Activated B cell treated with CpG ODN at 0.5 μM for 24 hours (primary cell): ENCODE measurements at regions not wholly inside any gene's neighbourhood (a gene's known extent, or its start where the extent isn't known, plus 50 kb on each side); places are given as distances from the start of the nearest gene placed in this dataset.

ENCODE experiments used
- ATAC-seq: fragments of 200-7000 bp; cut with Tn5 transposase; one replicate; pipeline ENCODE4 v1.10.0; 2021; ENCODE audit warnings: low read depth, mild to moderate bottlenecking, moderate library complexity
- CTCF ChIA-PET: fragments of 350-600 bp; sonication (Branson Sonifier 250); formaldehyde crosslinking; loops from one replicate; lab custom pipeline; 2021; ENCODE audit warnings: antibody characterized with exemption; lab: Charles Lee
- POLR2A ChIA-PET: fragments of 350-600 bp; sonication (Branson Sonifier 250); formaldehyde crosslinking; loops from one replicate; lab custom pipeline; 2021; ENCODE audit warnings: antibody characterized with exemption; lab: Charles Lee
- DNase-seq: peaks from one replicate; pipeline ENCODE4 v3.0.0; 2022
- H3K27ac Mint-ChIP-seq: one replicate; pipeline ENCODE4 v1.8.0; 2020; ENCODE audit warnings: mixed read lengths
- H3K27me3 Mint-ChIP-seq: one replicate; pipeline ENCODE4 v1.8.0; 2021; ENCODE audit warnings: mixed read lengths
- H3K36me3 Mint-ChIP-seq: one replicate; pipeline ENCODE4 v1.8.0; 2021; ENCODE audit warnings: low read depth, mixed read lengths
- H3K4me1 Mint-ChIP-seq: one replicate; pipeline ENCODE4 v1.8.0; 2021; ENCODE audit warnings: mixed read lengths
- H3K4me3 Mint-ChIP-seq: one replicate; pipeline ENCODE4 v1.8.0; 2020; ENCODE audit warnings: mild to moderate bottlenecking, mixed read lengths
- H3K9me3 Mint-ChIP-seq: one replicate; pipeline ENCODE4 v1.8.0; 2020; ENCODE audit warnings: mixed read lengths
- CTCF ChIP-seq: fragments of 200-600 bp; IDR thresholded peaks from one replicate; pipeline ENCODE4 v1.8.0; 2022; ENCODE audit warnings: antibody characterized with exemption, mild to moderate bottlenecking
- intact Hi-C: fragments of 100-400 bp; cut with micrococcal nuclease; formaldehyde crosslinking; loops from one replicate; pipeline ENCODE4 v1.15.1; 2024

- DNase-seq (no peak), ATAC-seq (no peak)
- CTCF ChIA-PET = no interaction called here
- H3K9me3 Mint-ChIP-seq = no peaks in the 10 kb centered on the region
- H3K4me1 Mint-ChIP-seq = no peaks in the 10 kb centered on the region
- intact Hi-C loops = no loop called here
- no peaks in the 10 kb centered on the region for H3K27me3 Mint-ChIP-seq
- H3K27ac Mint-ChIP-seq = no peak overlapping the region
- no peak overlapping the region for H3K4me3 Mint-ChIP-seq
- TF ChIP-seq CTCF = no peak
- no peaks in the 10 kb centered on the region for H3K36me3 Mint-ChIP-seq
- POLR2A ChIA-PET = no interaction called here
Measured at GRCh38 chr15:29468899-29469298, 199.3 kb upstream of the NSMCE3 start.

GRCh38 chr15:29467091-29467490 is 197.5 kb upstream of the NSMCE3 start:
- CTCF ChIA-PET = no interaction called here
- no peak overlapping the region for H3K4me3 Mint-ChIP-seq
- no peaks in the 10 kb centered on the region for H3K36me3 Mint-ChIP-seq
- ATAC-seq (no peak), DNase-seq (no peak)
- TF ChIP-seq CTCF = no peak
- POLR2A ChIA-PET = no interaction called here
- intact Hi-C loops = no loop called here
- H3K4me1 Mint-ChIP-seq = no peaks in the 10 kb centered on the region
- no peaks in the 10 kb centered on the region for H3K27me3 Mint-ChIP-seq
- no peak overlapping the region for H3K27ac Mint-ChIP-seq
- H3K9me3 Mint-ChIP-seq = no peaks in the 10 kb centered on the region

- ChIA-PET POLR2A (no interaction called here), CTCF (no interaction called here)
- H3K4me1 Mint-ChIP-seq = no peaks in the 10 kb centered on the region
- ATAC-seq (no peak), DNase-seq (no peak)
- no peaks in the 10 kb centered on the region for H3K27me3 Mint-ChIP-seq
- H3K4me3 Mint-ChIP-seq = no peak overlapping the region
- no peaks in the 10 kb centered on the region for H3K9me3 Mint-ChIP-seq
- no peak for TF ChIP-seq CTCF
- intact Hi-C loops = no loop called here
- no peaks in the 10 kb centered on the region for H3K36me3 Mint-ChIP-seq
- no peak overlapping the region for H3K27ac Mint-ChIP-seq
Measured at GRCh38 chr15:29466292-29466691, 196.7 kb upstream of the NSMCE3 start.

GRCh38 chr15:29465816-29466215 is 196.2 kb upstream of the NSMCE3 start:
- intact Hi-C loops = no loop called here
- no peak overlapping the region for H3K4me3 Mint-ChIP-seq
- no peak overlapping the region for H3K27ac Mint-ChIP-seq
- CTCF ChIA-PET = no interaction called here
- no peaks in the 10 kb centered on the region for H3K4me1 Mint-ChIP-seq
- POLR2A ChIA-PET = no interaction called here
- ATAC-seq (no peak), DNase-seq (no peak)
- no peak for TF ChIP-seq CTCF
- H3K36me3 Mint-ChIP-seq = no peaks in the 10 kb centered on the region
- no peaks in the 10 kb centered on the region for H3K27me3 Mint-ChIP-seq
- H3K9me3 Mint-ChIP-seq = no peaks in the 10 kb centered on the region

GRCh38 chr15:29465196-29465595 is 195.6 kb upstream of the NSMCE3 start:
- ChIA-PET CTCF (no interaction called here), POLR2A (no interaction called here)
- no peaks in the 10 kb centered on the region for H3K4me1 Mint-ChIP-seq
- H3K9me3 Mint-ChIP-seq = no peaks in the 10 kb centered on the region
- TF ChIP-seq CTCF = no peak
- no peaks in the 10 kb centered on the region for H3K27me3 Mint-ChIP-seq
- H3K36me3 Mint-ChIP-seq = no peaks in the 10 kb centered on the region
- no peak overlapping the region for H3K27ac Mint-ChIP-seq
- intact Hi-C loops = no loop called here
- no peak overlapping the region for H3K4me3 Mint-ChIP-seq
- DNase-seq = no peak
- ATAC-seq = no peak
